IMR-90 (cell line): ENCODE measurements at regions not wholly inside any gene's neighbourhood (a gene's known extent, or its start where the extent isn't known, plus 50 kb on each side); places are given as distances from the start of the nearest gene placed in this dataset.

Experiments
- ATAC-seq: fragments of 200-7000 bp; cut with Tn5 transposase; 2 replicates; pipeline ENCODE4 v1.9.1; 2020; ENCODE audit warnings: low read depth, mild to moderate bottlenecking, moderate library complexity
- BruUV-seq: library from RNA; stranded (reverse); fragments of 400-500 nt; replicated peaks from 2 replicates; lab custom pipeline; 2021; lab: Mats Ljungman, UMichigan
- CTCF ChIA-PET: fragments of 300-600 bp; formaldehyde crosslinking; extraction: SDS; loops from one replicate; lab custom pipeline; 2021; ENCODE audit warnings: antibody characterized with exemption; lab: Yijun Ruan, JAX
- POLR2A ChIA-PET: fragments of 300-600 bp; sonication (Branson Sonifier 250); formaldehyde crosslinking; loops from one replicate; lab custom pipeline; 2022; ENCODE audit warnings: antibody characterized with exemption; ENCODE audit not compliant: unreplicated experiment; lab: Charles Lee
- DNase-seq: peaks from one replicate; pipeline ENCODE4 v3.0.0; 2013
- H2AFZ ChIP-seq: replicated peaks from 2 replicates; pipeline ENCODE3; 2013; ENCODE audit warnings: low read length, mild to moderate bottlenecking; ENCODE audit not compliant: poor library complexity
- H2AK5ac ChIP-seq: 2 replicates; pipeline ENCODE4 v1.6.1; 2013; ENCODE audit warnings: low read depth, low read length, inconsistent platforms
- H2AK9ac ChIP-seq: replicated peaks from 2 replicates; pipeline ENCODE3; 2013; ENCODE audit warnings: mild to moderate bottlenecking, low read depth, low read length, moderate library complexity; ENCODE audit not compliant: poor library complexity
- H2BK120ac ChIP-seq: 2 replicates; pipeline ENCODE4 v1.6.1; 2013; ENCODE audit warnings: low read depth, low read length, inconsistent platforms
- H2BK15ac ChIP-seq: 3 replicates; pipeline ENCODE4 v1.6.1; 2013; ENCODE audit warnings: low read depth, low read length, inconsistent platforms
- H2BK20ac ChIP-seq: 2 replicates; pipeline ENCODE4 v1.6.1; 2013; ENCODE audit warnings: low read depth, mild to moderate bottlenecking, inconsistent platforms, low read length, moderate library complexity
- H2BK5ac ChIP-seq: 2 replicates; pipeline ENCODE4 v1.6.1; 2013; ENCODE audit warnings: mild to moderate bottlenecking, low read depth, low read length, inconsistent platforms; ENCODE audit not compliant: poor library complexity, severe bottlenecking
- H3K14ac ChIP-seq: replicated peaks from 2 replicates; pipeline ENCODE4 v1.6.1; 2013; ENCODE audit warnings: low read depth, low read length, inconsistent platforms
- H3K18ac ChIP-seq: 2 replicates; pipeline ENCODE4 v1.6.1; 2013; ENCODE audit warnings: low read depth, low read length, control low read depth
- H3K23ac ChIP-seq: 2 replicates; pipeline ENCODE4 v1.6.1; 2013; ENCODE audit warnings: low read depth, low read length, inconsistent platforms
- H3K27ac ChIP-seq: 2 replicates; pipeline ENCODE4 v1.5.1; 2013; ENCODE audit warnings: mild to moderate bottlenecking, control low read depth, low read length; ENCODE audit not compliant: insufficient read depth
- H3K27me3 ChIP-seq: 2 replicates; pipeline ENCODE4 v1.6.1; 2013; ENCODE audit warnings: low read length; ENCODE audit not compliant: control insufficient read depth, insufficient read depth
- H3K36me3 ChIP-seq: 2 replicates; pipeline ENCODE4 v1.6.1; 2013; ENCODE audit warnings: low read length, mixed read lengths; ENCODE audit not compliant: control insufficient read depth, insufficient read depth
- H3K4ac ChIP-seq: 2 replicates; pipeline ENCODE4 v1.6.1; 2013; ENCODE audit warnings: low read depth, low read length, inconsistent platforms
- H3K4me1 ChIP-seq: 2 replicates; pipeline ENCODE4 v1.6.1; 2013; ENCODE audit warnings: low read length, mixed read lengths; ENCODE audit not compliant: control insufficient read depth, insufficient read depth
- H3K4me2 ChIP-seq: 2 replicates; pipeline ENCODE4 v1.6.1; 2013; ENCODE audit warnings: low read depth, mild to moderate bottlenecking, control low read depth, low read length, moderate library complexity
- H3K4me3 ChIP-seq: 2 replicates; pipeline ENCODE4 v1.5.1; 2013; ENCODE audit warnings: low read depth, mild to moderate bottlenecking, control low read depth, low read length, moderate library complexity; ENCODE audit not compliant: insufficient read depth
- H3K56ac ChIP-seq: 2 replicates; pipeline ENCODE4 v1.6.1; 2013; ENCODE audit warnings: low read length, inconsistent platforms; ENCODE audit not compliant: insufficient read depth; ENCODE audit errors: extremely low read depth
- H3K79me1 ChIP-seq, 2 experiments: 2 replicates each; pipeline ENCODE4 v1.6.1; 2013; ENCODE audit warnings: low read length in 2 of 2, inconsistent platforms in 1 of 2, low read depth in 1 of 2
- H3K9ac ChIP-seq: 2 replicates; pipeline ENCODE4 v1.6.1; 2013; ENCODE audit warnings: low read depth, low read length, control low read depth
- H3K9me1 ChIP-seq: 2 replicates; pipeline ENCODE4 v1.6.1; 2013; ENCODE audit warnings: low read length, inconsistent platforms; ENCODE audit not compliant: insufficient read depth
- H3K9me3 ChIP-seq: 2 replicates; pipeline ENCODE4 v1.6.1; 2013; ENCODE audit warnings: low read length; ENCODE audit not compliant: control insufficient read depth, insufficient read depth
- H4K20me1 ChIP-seq: 2 replicates; pipeline ENCODE4 v1.6.1; 2013; ENCODE audit warnings: low read length, inconsistent platforms; ENCODE audit not compliant: insufficient read depth
- H4K5ac ChIP-seq: 2 replicates; pipeline ENCODE4 v1.6.1; 2013; ENCODE audit warnings: mild to moderate bottlenecking, low read depth, low read length, control low read depth
- H4K8ac ChIP-seq, 2 experiments: 2 replicates each; pipeline ENCODE4 v1.6.1; 2013; ENCODE audit warnings: low read depth in 2 of 2, low read length in 2 of 2, control low read depth in 1 of 2, inconsistent platforms in 1 of 2
- H4K91ac ChIP-seq: 2 replicates; pipeline ENCODE4 v1.6.1; 2013; ENCODE audit warnings: low read depth, low read length, inconsistent platforms; ENCODE audit not compliant: insufficient read depth
- CEBPB ChIP-seq: IDR thresholded peaks from 2 replicates; pipeline ENCODE4 v1.6.1; 2012; ENCODE audit warnings: low read depth, low read length, improper control_type of control experiment
- CTCF ChIP-seq: conservative IDR thresholded peaks from 2 replicates; pipeline ENCODE4 v1.5.1; 2012; ENCODE audit warnings: mild to moderate bottlenecking, low read depth, low read length, improper control_type of control experiment
- NFE2L2 ChIP-seq: fragments of 150-350 bp; IDR thresholded peaks from 2 replicates; pipeline ENCODE4 v1.6.1; 2016; ENCODE audit warnings: low read depth, mild to moderate bottlenecking, low read length
- RAD21 ChIP-seq: IDR thresholded peaks from 2 replicates; pipeline ENCODE4 v1.6.1; 2012; ENCODE audit warnings: low read length, improper control_type of control experiment
- RFX5 ChIP-seq: IDR thresholded peaks from 2 replicates; pipeline ENCODE4 v1.8.0; 2012; ENCODE audit warnings: low read depth, mild to moderate bottlenecking, low read length, moderate library complexity
- USF2 ChIP-seq: fragments of 150-350 bp; IDR thresholded peaks from 2 replicates; pipeline ENCODE4 v1.6.1; 2017; ENCODE audit warnings: mild to moderate bottlenecking, antibody characterized with exemption, low read length, low read depth
- WGBS, 2 experiments: methylation state at CpG; one replicate each; pipeline versions ENCODE4 v1.1.5 to v1.1.7; 2013; ENCODE audit warnings: missing lambda C conversion rate in 2 of 2; ENCODE audit not compliant: insufficient read length in 1 of 2; ENCODE audit errors: extremely low coverage in 2 of 2; 5-methylcytosine and 5-hydroxymethylcytosine counted together
- dilution Hi-C: fragments of 300-500 bp; cut with HindIII; formaldehyde crosslinking; loops from one replicate; pipeline ENCODE4 v1.14.3; 2018; ENCODE audit warnings: low sequenced_read_pairs; ENCODE audit not compliant: unreplicated experiment
- in situ Hi-C: fragments of 300-500 bp; cut with MboI; formaldehyde crosslinking; loops from 3 replicates; pipeline ENCODE4 v1.14.3; 2019; ENCODE audit warnings: low sequenced_read_pairs, inconsistent platforms, mixed read lengths
- intact Hi-C: fragments of 100-400 bp; cut with micrococcal nuclease; formaldehyde crosslinking; loops from 2 replicates; pipeline ENCODE4 v1.10.0; 2022

DNA sequence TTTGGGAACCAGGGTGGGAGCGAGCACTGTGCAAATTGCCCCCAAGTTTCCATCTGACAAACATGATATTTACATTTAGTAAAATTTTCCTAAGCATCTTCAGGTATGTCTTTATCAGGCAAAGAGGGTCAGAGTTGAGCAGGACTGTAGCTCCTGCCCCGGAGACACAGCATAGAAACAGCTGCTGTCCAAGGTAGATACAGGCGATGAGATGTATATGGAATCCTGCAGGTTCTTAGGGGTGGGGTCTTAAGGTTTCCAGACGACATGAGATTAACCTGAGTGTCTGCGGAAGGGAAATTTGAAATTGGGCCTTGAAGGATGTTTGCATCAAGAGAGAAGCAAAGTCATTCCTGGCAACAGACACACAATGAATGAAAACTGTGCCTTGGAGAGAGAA lies 998.8 kb downstream of the AACS start:
- Histone ChIP-seq H3K27me3 (no peaks in the 10 kb centered on the region), H3K4me2 (no peak overlapping the region), H2AK9ac (no peak overlapping the region), H3K9me3 (peaks cover 11% of the 10 kb centered on the region), H3K9ac (no peak overlapping the region), H2AK5ac (no peak overlapping the region), H3K56ac (no peak overlapping the region), H2BK5ac (no peak overlapping the region), H3K4me3 (no peak overlapping the region), H3K23ac (no peak overlapping the region), H4K20me1 (no peaks in the 10 kb centered on the region), H2BK120ac (no peak overlapping the region), H4K5ac (no peak overlapping the region), H3K9me1 (no peaks in the 10 kb centered on the region), H4K91ac (no peak overlapping the region), H2BK20ac (no peak overlapping the region), H3K27ac (no peak overlapping the region), H3K36me3 (no peaks in the 10 kb centered on the region), H4K8ac (no peak overlapping the region), H3K79me1 (no peaks in the 10 kb centered on the region), H3K18ac (no peak overlapping the region), H2AFZ (no peak overlapping the region), H3K4ac (no peak overlapping the region), H3K14ac (no peak overlapping the region), H3K4me1 (no peaks in the 10 kb centered on the region), H2BK15ac (no peak overlapping the region)
- ATAC-seq (no peak), DNase-seq (no peak)
- ChIA-PET POLR2A (no interaction called here), CTCF (no interaction called here)
- WGBS, 2 experiments = 20% methylated on average over 1 of the region's 5 CpGs; no CpG with 5 or more reads in 1 of the 2 experiments
- no TSS peak for BruUV-seq
- in situ Hi-C loops = no loop called here
- intact Hi-C loops = loop anchor here (10.0 kb wide), 1 partner anchor 1631 kb away; no protein-coding TSS in a partner anchor
- TF ChIP-seq USF2 (no peak), RFX5 (no peak), CEBPB (no peak), NFE2L2 (no peak), CTCF (no peak), RAD21 (no peak)
- dilution Hi-C loops = no loop called here
